Endothelial cell of umbilical vein (primary cell): ENCODE measurements at regions not wholly inside any gene's neighbourhood (a gene's known extent, or its start where the extent isn't known, plus 50 kb on each side); places are given as distances from the start of the nearest gene placed in this dataset.

Experiments
- EZH2 ChIP-seq: IDR thresholded peaks from 2 replicates; pipeline ENCODE4 v1.6.1; 2012; ENCODE audit warnings: borderline replicate concordance, low read depth, mild to moderate bottlenecking, moderate library complexity, low read length, inconsistent platforms; ENCODE audit not compliant: severe bottlenecking
- JUN ChIP-seq: IDR thresholded peaks from 2 replicates; pipeline ENCODE4 v1.6.1; 2011; ENCODE audit warnings: borderline replicate concordance, low read depth; ENCODE audit not compliant: insufficient read length, insufficient read depth
- POLR2A ChIP-seq: IDR thresholded peaks from 2 replicates; pipeline ENCODE4 v1.6.1; 2012; ENCODE audit warnings: low read depth, mild to moderate bottlenecking, control low read depth, low read length
- POLR2AphosphoS5 ChIP-seq: IDR thresholded peaks from 2 replicates; pipeline ENCODE4 v1.6.1; 2012; ENCODE audit warnings: low read depth, mild to moderate bottlenecking, control low read depth, low read length, moderate library complexity; ENCODE audit not compliant: insufficient read depth
- TF ChIP-seq, protein P1 (sequence below), 2 donors: IDR thresholded peaks; 1 replicate in 1 of 2; 2 replicates in 1 of 2; pipeline ENCODE4 v1.5.1; 2011; ENCODE audit warnings: low read length in 2 of 2, mild to moderate bottlenecking in 2 of 2, moderate library complexity in 2 of 2, control low read depth in 1 of 2, inconsistent platforms in 1 of 2, low read depth in 1 of 2; ENCODE audit not compliant: insufficient read depth in 1 of 2; ENCODE audit errors: extremely low read depth in 1 of 2

GRCh38 chr1:80272495-80272894 lies 1266.0 kb upstream of the ADGRL4 start:
- TF ChIP-seq POLR2A, result no peak
- TF ChIP-seq, protein P1, sequence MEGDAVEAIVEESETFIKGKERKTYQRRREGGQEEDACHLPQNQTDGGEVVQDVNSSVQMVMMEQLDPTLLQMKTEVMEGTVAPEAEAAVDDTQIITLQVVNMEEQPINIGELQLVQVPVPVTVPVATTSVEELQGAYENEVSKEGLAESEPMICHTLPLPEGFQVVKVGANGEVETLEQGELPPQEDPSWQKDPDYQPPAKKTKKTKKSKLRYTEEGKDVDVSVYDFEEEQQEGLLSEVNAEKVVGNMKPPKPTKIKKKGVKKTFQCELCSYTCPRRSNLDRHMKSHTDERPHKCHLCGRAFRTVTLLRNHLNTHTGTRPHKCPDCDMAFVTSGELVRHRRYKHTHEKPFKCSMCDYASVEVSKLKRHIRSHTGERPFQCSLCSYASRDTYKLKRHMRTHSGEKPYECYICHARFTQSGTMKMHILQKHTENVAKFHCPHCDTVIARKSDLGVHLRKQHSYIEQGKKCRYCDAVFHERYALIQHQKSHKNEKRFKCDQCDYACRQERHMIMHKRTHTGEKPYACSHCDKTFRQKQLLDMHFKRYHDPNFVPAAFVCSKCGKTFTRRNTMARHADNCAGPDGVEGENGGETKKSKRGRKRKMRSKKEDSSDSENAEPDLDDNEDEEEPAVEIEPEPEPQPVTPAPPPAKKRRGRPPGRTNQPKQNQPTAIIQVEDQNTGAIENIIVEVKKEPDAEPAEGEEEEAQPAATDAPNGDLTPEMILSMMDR (IDR thresholded peaks at IDR 0.05; ENCODE audit: extremely low read depth in 1 of 2, insufficient read depth in 1 of 2, low read depth in 1 of 2, low read length in 2 of 2), result no peak
- TF ChIP-seq POLR2AphosphoS5, result no peak
- no peak for TF ChIP-seq JUN
- no peak for TF ChIP-seq EZH2
